ENCODE measurements at regions not wholly inside any gene's neighbourhood (a gene's known extent, or its start where the extent isn't known, plus 50 kb on each side); places are given as distances from the start of the nearest gene placed in this dataset.
"Not testable (repeated sequence)": the region's sequence is repeated elsewhere in the genome, so short reads cannot be mapped to it uniquely, and the experiment has no call there.

DNA sequence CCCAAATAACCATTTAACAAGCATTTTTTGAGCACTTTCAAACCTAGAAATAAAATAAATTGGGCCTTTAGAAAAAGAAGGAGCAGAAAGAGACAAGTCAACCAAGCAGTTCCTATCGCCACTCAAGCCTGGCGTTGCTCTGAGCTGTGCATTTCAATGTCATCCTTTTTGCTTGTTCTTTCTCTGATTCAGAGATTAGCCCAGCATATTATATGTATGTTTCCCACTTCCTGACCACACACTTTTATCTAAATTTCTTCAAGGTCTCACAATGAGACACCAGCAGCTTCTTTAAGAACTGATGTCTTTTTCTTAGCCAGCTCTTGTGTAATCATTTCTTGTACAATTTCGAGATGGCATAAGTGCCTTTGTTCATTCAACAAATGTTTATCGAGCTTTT is 344.5 kb upstream of the ID2 start:
- no peak for DNase-seq (ENCODE audit: low read depth in 1 of 2, low spot score in 1 of 2)
- no peak for TF ChIP-seq JUND (IDR thresholded peaks at IDR 0.05; ENCODE audit: low read depth)
- in situ Hi-C loops (cut with HindIII; ENCODE audit: low pct_unique_long_range_greater_than_20kb, low sequenced_read_pairs), result no loop called here

DNA sequence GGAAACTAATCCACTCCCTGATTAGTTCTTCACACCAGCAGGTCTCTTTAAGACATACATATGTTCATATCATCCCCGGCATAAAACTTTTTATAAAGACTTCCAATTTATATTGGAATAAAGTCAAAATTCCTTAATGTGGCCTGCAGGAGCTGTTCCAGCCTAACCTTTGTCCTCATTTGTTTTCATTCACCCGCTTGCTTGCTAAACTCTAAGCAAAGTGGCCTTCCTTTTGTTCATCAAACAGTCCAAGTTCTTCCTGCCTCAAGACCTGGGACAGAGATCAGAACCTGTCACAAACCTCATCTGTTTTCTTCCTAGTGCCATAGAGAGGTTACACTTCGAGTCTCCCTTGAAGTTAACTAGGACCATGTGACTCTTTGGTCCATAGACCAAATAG is 339.4 kb upstream of the ID2 start:
- no peak for DNase-seq (ENCODE audit: low read depth in 1 of 2, low spot score in 1 of 2)
- no peak for TF ChIP-seq JUND (IDR thresholded peaks at IDR 0.05; ENCODE audit: low read depth)
- in situ Hi-C loops (cut with HindIII; ENCODE audit: low pct_unique_long_range_greater_than_20kb, low sequenced_read_pairs), result no loop called here

DNA sequence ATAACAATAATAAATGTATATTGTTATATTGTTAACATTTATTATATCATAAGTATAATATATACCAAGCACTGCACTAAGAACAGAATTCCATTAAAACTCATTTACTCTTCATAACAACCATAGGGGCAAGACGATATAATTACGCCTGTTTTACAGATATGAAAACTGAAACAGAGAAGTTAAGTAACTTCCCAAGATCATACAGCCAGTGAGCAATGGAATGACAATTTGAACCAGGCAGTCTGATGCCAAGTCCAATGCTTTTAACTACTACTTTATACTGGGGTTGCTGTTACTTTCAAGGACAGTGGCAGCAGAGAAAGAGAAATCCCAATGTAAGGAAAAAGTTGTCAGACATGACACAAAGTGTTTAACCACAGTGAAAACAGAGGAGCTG is 338.8 kb upstream of the ID2 start:
- no peak for TF ChIP-seq JUND (IDR thresholded peaks at IDR 0.05; ENCODE audit: low read depth)
- no peak for DNase-seq (ENCODE audit: low read depth in 1 of 2, low spot score in 1 of 2)
- in situ Hi-C loops (cut with HindIII; ENCODE audit: low pct_unique_long_range_greater_than_20kb, low sequenced_read_pairs), result no loop called here

- in situ Hi-C loops (cut with HindIII; ENCODE audit: low pct_unique_long_range_greater_than_20kb, low sequenced_read_pairs), result no loop called here
- DNase-seq (ENCODE audit: low read depth in 1 of 2, low spot score in 1 of 2), result no peak
Measured at GRCh38 chr2:8344144-8345097, 337.4 kb upstream of the ID2 start.

GRCh38 chr2:8345200-8345599 is 336.7 kb upstream of the ID2 start:
- DNase-seq (ENCODE audit: low read depth in 1 of 2, low spot score in 1 of 2), result no peak
- no peak for TF ChIP-seq JUND (IDR thresholded peaks at IDR 0.05; ENCODE audit: low read depth)
- in situ Hi-C loops (cut with HindIII; ENCODE audit: low pct_unique_long_range_greater_than_20kb, low sequenced_read_pairs), result no loop called here

More at GRCh38 chr2:8344144-8345097, 337.4 kb upstream of the ID2 start:
- TF ChIP-seq JUND (IDR thresholded peaks at IDR 0.05; ENCODE audit: low read depth), result no peak

DNA sequence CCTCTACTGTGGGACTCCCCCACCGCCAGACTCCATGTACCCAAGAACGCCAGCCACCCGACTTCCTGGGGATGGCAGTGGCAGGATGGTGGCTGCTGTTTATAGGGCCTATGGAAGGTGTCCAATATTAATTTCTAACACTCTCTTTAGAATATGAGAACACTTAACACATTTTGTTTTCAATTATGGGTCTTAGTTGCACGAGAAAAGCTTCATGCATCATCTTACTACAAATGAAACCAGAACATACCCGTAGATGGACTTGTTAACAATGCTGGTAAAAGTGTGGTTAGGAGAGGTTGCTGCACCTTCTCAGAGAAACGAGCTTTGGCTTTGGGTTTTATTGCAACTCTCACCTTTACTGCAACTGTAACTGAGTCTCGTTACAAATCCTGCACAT is 335.6 kb upstream of the ID2 start:
- in situ Hi-C loops (cut with HindIII; ENCODE audit: low pct_unique_long_range_greater_than_20kb, low sequenced_read_pairs), result no loop called here
- no peak for TF ChIP-seq JUND (IDR thresholded peaks at IDR 0.05; ENCODE audit: low read depth)
- DNase-seq (ENCODE audit: low read depth in 1 of 2, low spot score in 1 of 2), result no peak

DNA sequence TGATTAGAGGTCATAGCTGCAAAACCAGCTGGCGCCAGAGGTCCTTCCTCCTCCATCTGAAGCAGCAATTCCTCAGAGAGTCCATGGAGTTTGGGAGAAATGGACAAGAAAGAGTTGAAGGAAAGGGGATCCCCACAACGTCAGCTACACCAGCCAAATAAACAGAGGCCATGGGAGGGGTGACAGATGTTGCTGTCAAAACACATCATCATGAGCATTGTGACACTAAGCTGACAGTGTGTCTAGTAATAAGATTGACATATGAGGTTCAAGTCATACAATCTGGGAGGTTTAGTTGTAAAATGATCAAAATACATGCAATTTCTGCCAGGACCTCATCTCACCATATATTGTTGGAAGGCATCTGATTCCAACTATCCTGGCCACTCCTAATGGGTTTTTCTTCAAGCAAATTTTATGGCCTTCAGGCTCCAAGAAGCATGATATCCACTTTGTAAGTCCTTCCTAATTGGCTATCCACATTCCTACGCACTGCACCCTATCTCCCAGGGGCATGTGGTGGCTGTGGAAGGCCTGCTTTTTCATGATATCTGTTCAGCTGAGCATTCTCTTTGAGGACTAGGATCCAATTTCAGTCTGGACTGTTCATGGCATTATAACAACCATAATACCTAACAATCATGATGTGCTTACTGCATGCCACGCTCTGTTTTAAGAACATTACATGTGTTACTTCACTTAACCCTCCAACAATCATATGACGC is 335.0 kb upstream of the ID2 start:
- no peak for TF ChIP-seq JUND (IDR thresholded peaks at IDR 0.05; ENCODE audit: low read depth)
- in situ Hi-C loops (cut with HindIII; ENCODE audit: low pct_unique_long_range_greater_than_20kb, low sequenced_read_pairs), result no loop called here
- DNase-seq (ENCODE audit: low read depth in 1 of 2, low spot score in 1 of 2), result no peak

DNA sequence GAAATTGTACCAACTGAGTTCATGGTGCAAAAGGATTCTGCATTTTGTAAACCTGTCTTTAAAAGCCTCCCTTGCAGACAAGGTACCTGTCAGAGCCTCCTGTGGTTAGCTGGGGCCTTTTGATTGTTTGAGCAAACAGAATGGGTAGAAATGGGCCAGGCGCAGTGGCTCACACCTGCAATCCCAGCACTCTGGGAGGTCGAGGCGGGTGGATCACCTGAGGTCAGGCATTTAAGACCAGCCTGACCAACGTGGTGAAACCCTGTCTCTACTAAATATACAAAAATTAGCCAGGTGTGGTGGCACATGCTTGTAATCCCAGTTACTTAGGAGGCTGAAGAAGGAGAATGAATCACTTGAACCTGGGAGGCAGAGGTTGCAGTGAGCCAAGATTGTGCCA is 332.9 kb upstream of the ID2 start:
- DNase-seq (ENCODE audit: low read depth in 1 of 2, low spot score in 1 of 2); in situ Hi-C loops (cut with HindIII; ENCODE audit: low pct_unique_long_range_greater_than_20kb, low sequenced_read_pairs): not testable (repeated sequence)

GRCh38 chr2:8352296-8352695 is 329.6 kb upstream of the ID2 start:
- TF ChIP-seq JUND (IDR thresholded peaks at IDR 0.05; ENCODE audit: low read depth), result no peak
- in situ Hi-C loops (cut with HindIII; ENCODE audit: low pct_unique_long_range_greater_than_20kb, low sequenced_read_pairs), result no loop called here
- DNase-seq (ENCODE audit: low read depth in 1 of 2, low spot score in 1 of 2), result no peak

DNA sequence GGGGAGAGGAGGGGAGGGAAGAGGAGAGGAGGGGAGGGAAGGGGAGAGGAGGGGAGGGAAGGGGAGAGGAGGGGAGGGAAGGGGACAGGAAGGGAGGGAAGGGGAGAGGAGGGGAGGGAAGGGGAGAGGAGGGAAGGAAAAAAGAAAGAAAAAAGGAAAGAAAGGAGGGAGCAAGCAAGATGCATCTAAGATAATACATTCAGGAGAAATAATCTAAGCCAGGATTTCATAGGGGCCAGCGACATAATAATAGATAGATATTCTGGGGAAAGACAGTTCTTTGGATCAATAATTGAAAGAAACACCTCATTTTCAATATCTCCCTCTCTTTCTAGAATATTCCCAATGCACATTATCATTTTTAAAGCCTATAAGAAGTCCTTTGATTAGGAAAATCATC is 328.9 kb upstream of the ID2 start:
- in situ Hi-C loops (cut with HindIII; ENCODE audit: low pct_unique_long_range_greater_than_20kb, low sequenced_read_pairs), result no loop called here
- no peak for DNase-seq (ENCODE audit: low read depth in 1 of 2, low spot score in 1 of 2)
- TF ChIP-seq JUND (IDR thresholded peaks at IDR 0.05; ENCODE audit: low read depth), result no peak

GRCh38 chr2:8355102-8355859 is 326.6 kb upstream of the ID2 start:
- no peak for DNase-seq (ENCODE audit: low read depth in 1 of 2, low spot score in 1 of 2)
- no peak for TF ChIP-seq JUND (IDR thresholded peaks at IDR 0.05; ENCODE audit: low read depth)
- in situ Hi-C loops (cut with HindIII; ENCODE audit: low pct_unique_long_range_greater_than_20kb, low sequenced_read_pairs), result no loop called here

GRCh38 chr2:8357738-8358518 is 323.9 kb upstream of the ID2 start:
- in situ Hi-C loops (cut with HindIII; ENCODE audit: low pct_unique_long_range_greater_than_20kb, low sequenced_read_pairs), result no loop called here
- TF ChIP-seq JUND (IDR thresholded peaks at IDR 0.05; ENCODE audit: low read depth), result no peak
- no peak for DNase-seq (ENCODE audit: low read depth in 1 of 2, low spot score in 1 of 2)

Measured in T47D (cell line).